Gastroesophageal sphincter (tissue), 4 donors: ENCODE measurements at regions not wholly inside any gene's neighbourhood (a gene's known extent, or its start where the extent isn't known, plus 50 kb on each side); places are given as distances from the start of the nearest gene placed in this dataset.
A peak's percentile ranks its signal among the peaks of the same experiment; 100 is the strongest.

Experiments
- ATAC-seq: fragments of 150-250 bp; one replicate; pipeline ENCODE4 v1.9.1; 2016; ENCODE audit warnings: mild to moderate bottlenecking, moderate library complexity
- H3K27ac ChIP-seq, 4 donors: fragments of 200-600 bp; sonication (generic) in 3 of 4; 1 replicate in 3 of 4; 2 replicates in 1 of 4; pipeline ENCODE4 v1.5.1; 2016 to 2019
- H3K27me3 ChIP-seq: fragments of 200-600 bp; sonication (generic); one replicate; pipeline ENCODE4 v1.5.1; 2019
- H3K36me3 ChIP-seq, 2 donors: fragments of 200-600 bp; sonication (generic); one replicate each; pipeline ENCODE4 v1.5.1; 2019; ENCODE audit warnings: control low read depth in 1 of 2
- H3K4me1 ChIP-seq, 3 donors: fragments of 200-600 bp; sonication (generic); 1 replicate in 2 of 3; 2 replicates in 1 of 3; pipeline ENCODE4 v1.5.1; 2016 to 2019; ENCODE audit warnings: control low read depth in 2 of 3
- H3K4me3 ChIP-seq, 2 donors: fragments of 200-600 bp; sonication (generic); one replicate each; pipeline ENCODE4 v1.5.1; 2019; ENCODE audit warnings: mild to moderate bottlenecking in 1 of 2, moderate library complexity in 1 of 2
- H3K9me3 ChIP-seq, 3 donors: fragments of 200-600 bp; sonication (generic); one replicate each; pipeline ENCODE4 v1.5.1; 2017 to 2019; ENCODE audit warnings: control low read depth in 2 of 3
- EP300 ChIP-seq: sonication (generic); formaldehyde crosslinking; IDR thresholded peaks from one replicate; pipeline ENCODE4 v1.6.1; 2017; ENCODE audit warnings: antibody characterized with exemption, mild to moderate bottlenecking
- POLR2A ChIP-seq, 2 donors: fragments of 450-650 bp; IDR thresholded peaks; one replicate each; pipeline ENCODE4 v1.6.1; 2017; ENCODE audit warnings: antibody characterized with exemption in 2 of 2, mild to moderate bottlenecking in 2 of 2, moderate library complexity in 1 of 2
- POLR2AphosphoS5 ChIP-seq: sonication (generic); formaldehyde crosslinking; IDR thresholded peaks from one replicate; pipeline ENCODE4 v1.6.1; 2017; ENCODE audit warnings: antibody characterized with exemption
- WGBS, 2 donors: methylation state at CpG; one replicate each; pipeline ENCODE4 v1.1.5; 2018; ENCODE audit warnings: low coverage in 1 of 2; 5-methylcytosine and 5-hydroxymethylcytosine counted together
- TF ChIP-seq, protein P1 (sequence below), 4 experiments: fragments of 200-600 bp in 2 of 4; fragments of 450-650 bp in 2 of 4; sonication (generic) in 1 of 4; IDR thresholded peaks; one replicate each; pipeline ENCODE4 v1.5.1; 2017 to 2019; ENCODE audit warnings: antibody characterized with exemption in 4 of 4, mild to moderate bottlenecking in 2 of 4, moderate library complexity in 2 of 4

DNA sequence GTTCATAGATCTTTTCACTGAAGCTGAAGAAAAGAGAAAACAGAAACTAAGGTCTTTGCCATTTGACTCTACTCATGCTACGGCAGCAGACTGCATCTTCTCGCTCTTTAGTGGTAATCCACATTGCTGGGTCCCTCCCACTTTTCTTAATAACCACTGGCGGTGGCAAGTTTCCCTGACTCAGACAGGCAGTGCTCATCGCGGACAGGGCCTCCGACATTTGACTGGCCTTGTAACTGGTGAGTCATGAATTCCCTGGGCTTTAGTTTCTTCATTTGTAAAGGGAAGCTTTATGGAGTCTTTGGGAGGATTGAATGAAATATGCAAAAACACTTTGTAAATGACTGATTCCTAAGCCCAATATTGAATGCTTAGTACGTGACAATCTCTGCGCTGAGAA is 238.2 kb upstream of the RBBP8 start:
- H3K27me3 ChIP-seq: no peaks in the 10 kb centered on the region
- ATAC-seq: peak; percentile 82
- no peaks in the 10 kb centered on the region for H3K4me1 ChIP-seq
- TF ChIP-seq, protein P1, sequence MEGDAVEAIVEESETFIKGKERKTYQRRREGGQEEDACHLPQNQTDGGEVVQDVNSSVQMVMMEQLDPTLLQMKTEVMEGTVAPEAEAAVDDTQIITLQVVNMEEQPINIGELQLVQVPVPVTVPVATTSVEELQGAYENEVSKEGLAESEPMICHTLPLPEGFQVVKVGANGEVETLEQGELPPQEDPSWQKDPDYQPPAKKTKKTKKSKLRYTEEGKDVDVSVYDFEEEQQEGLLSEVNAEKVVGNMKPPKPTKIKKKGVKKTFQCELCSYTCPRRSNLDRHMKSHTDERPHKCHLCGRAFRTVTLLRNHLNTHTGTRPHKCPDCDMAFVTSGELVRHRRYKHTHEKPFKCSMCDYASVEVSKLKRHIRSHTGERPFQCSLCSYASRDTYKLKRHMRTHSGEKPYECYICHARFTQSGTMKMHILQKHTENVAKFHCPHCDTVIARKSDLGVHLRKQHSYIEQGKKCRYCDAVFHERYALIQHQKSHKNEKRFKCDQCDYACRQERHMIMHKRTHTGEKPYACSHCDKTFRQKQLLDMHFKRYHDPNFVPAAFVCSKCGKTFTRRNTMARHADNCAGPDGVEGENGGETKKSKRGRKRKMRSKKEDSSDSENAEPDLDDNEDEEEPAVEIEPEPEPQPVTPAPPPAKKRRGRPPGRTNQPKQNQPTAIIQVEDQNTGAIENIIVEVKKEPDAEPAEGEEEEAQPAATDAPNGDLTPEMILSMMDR (IDR thresholded peaks at IDR 0.05): no peak
- TF ChIP-seq POLR2A (IDR thresholded peaks at IDR 0.05) (no peak), POLR2AphosphoS5 (peak; percentile 13)
- no peak overlapping the region for H3K4me3 ChIP-seq
- no peaks in the 10 kb centered on the region for H3K36me3 ChIP-seq
- no peak overlapping the region for H3K27ac ChIP-seq
- H3K9me3 ChIP-seq: no peaks in the 10 kb centered on the region
- 45 to 69% methylated on average over 8 of the region's 8 CpGs for WGBS, 2 donors

GRCh38 chr18:22695674-22696073 is 237.5 kb upstream of the RBBP8 start:
- WGBS, 2 donors: 48 to 51% methylated on average over 4 of the region's 4 CpGs
- no peaks in the 10 kb centered on the region for H3K27me3 ChIP-seq
- no peak overlapping the region for H3K4me3 ChIP-seq
- H3K27ac ChIP-seq: no peak overlapping the region
- H3K4me1 ChIP-seq: no peaks in the 10 kb centered on the region
- TF ChIP-seq EP300 (no peak), POLR2AphosphoS5 (no peak)
- TF ChIP-seq, protein P1 (IDR thresholded peaks at IDR 0.05): no peak
- no peaks in the 10 kb centered on the region for H3K9me3 ChIP-seq
- H3K36me3 ChIP-seq: no peaks in the 10 kb centered on the region
- ATAC-seq: no peak

- no peak overlapping the region for H3K27ac ChIP-seq
- no peak overlapping the region for H3K4me3 ChIP-seq
- no peak for TF ChIP-seq EP300
- TF ChIP-seq, protein P1 (IDR thresholded peaks at IDR 0.05): no peak
- no peak for TF ChIP-seq POLR2A (IDR thresholded peaks at IDR 0.05)
- no peak for TF ChIP-seq POLR2AphosphoS5
- H3K27me3 ChIP-seq: no peaks in the 10 kb centered on the region
- H3K9me3 ChIP-seq: no peaks in the 10 kb centered on the region
- H3K4me1 ChIP-seq: peaks cover 0 to 13% (median 0%) of the 10 kb centered on the region in 3 donors
- no CpG with 5 or more reads among the region's 3 CpGs for WGBS, 2 donors
- H3K36me3 ChIP-seq: no peaks in the 10 kb centered on the region
- no peak for ATAC-seq
Measured at GRCh38 chr18:22697561-22697960, 235.6 kb upstream of the RBBP8 start.

DNA sequence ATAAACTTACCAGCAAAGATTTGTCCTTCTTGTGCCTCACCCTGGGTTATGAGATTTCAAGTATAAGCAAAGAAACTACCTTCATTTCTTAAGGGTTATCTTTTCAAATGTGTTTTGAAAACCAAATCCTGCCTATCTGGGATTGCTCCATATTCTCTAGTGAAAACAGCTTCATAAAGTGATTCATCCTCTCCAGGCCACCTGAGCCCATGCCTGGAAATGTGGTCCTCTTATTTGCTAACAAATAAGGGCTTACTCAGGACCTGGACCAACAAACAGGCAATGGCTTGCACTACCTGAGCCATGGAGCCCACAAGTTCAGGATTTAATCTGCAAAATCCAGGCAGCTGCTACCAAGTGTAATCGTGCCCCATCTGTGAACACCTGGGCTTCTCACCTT is 234.4 kb upstream of the RBBP8 start:
- Histone ChIP-seq H3K4me3 (no peak overlapping the region), H3K4me1 (peaks cover 0 to 13% (median 0%) of the 10 kb centered on the region in 3 donors), H3K36me3 (no peaks in the 10 kb centered on the region), H3K27ac (no peak overlapping the region), H3K27me3 (no peaks in the 10 kb centered on the region), H3K9me3 (no peaks in the 10 kb centered on the region)
- WGBS, 2 donors: 100% methylated on average over 1 of the region's 1 CpG; no CpG with 5 or more reads in 1 of the 2 donors
- no peak for ATAC-seq
- no peak for TF ChIP-seq POLR2AphosphoS5
- no peak for TF ChIP-seq EP300
- TF ChIP-seq, protein P1 (IDR thresholded peaks at IDR 0.05): no peak
- no peak for TF ChIP-seq POLR2A (IDR thresholded peaks at IDR 0.05)

GRCh38 chr18:22699629-22700028 is 233.5 kb upstream of the RBBP8 start:
- 74 to 81% methylated on average over 9 of the region's 9 CpGs for WGBS, 2 donors
- Histone ChIP-seq H3K27ac (no peak overlapping the region), H3K36me3 (no peaks in the 10 kb centered on the region), H3K4me3 (no peak overlapping the region), H3K27me3 (no peaks in the 10 kb centered on the region), H3K9me3 (no peaks in the 10 kb centered on the region), H3K4me1 (peaks cover 0 to 13% (median 0%) of the 10 kb centered on the region in 3 donors)
- no peak for TF ChIP-seq EP300
- TF ChIP-seq, protein P1 (IDR thresholded peaks at IDR 0.05): no peak
- TF ChIP-seq POLR2A (IDR thresholded peaks at IDR 0.05): no peak
- no peak for TF ChIP-seq POLR2AphosphoS5
- ATAC-seq: no peak
